HG02870 (cell line): ENCODE measurements at regions not wholly inside any gene's neighbourhood (a gene's known extent, or its start where the extent isn't known, plus 50 kb on each side); places are given as distances from the start of the nearest gene placed in this dataset.

Experiments used
- ATAC-seq: cut with Tn5 transposase; IDR thresholded peaks from one replicate; pipeline ENCODE4 v1.9.1; 2021; ENCODE audit warnings: mild to moderate bottlenecking, moderate library complexity; ENCODE audit not compliant: unreplicated experiment

GRCh38 chr2:47315475-47315874, 53.6 kb upstream of the EPCAM start:
- no peak for ATAC-seq

- ATAC-seq: no peak
Measured at GRCh38 chr2:47313728-47314127, 55.4 kb upstream of the EPCAM start.

DNA sequence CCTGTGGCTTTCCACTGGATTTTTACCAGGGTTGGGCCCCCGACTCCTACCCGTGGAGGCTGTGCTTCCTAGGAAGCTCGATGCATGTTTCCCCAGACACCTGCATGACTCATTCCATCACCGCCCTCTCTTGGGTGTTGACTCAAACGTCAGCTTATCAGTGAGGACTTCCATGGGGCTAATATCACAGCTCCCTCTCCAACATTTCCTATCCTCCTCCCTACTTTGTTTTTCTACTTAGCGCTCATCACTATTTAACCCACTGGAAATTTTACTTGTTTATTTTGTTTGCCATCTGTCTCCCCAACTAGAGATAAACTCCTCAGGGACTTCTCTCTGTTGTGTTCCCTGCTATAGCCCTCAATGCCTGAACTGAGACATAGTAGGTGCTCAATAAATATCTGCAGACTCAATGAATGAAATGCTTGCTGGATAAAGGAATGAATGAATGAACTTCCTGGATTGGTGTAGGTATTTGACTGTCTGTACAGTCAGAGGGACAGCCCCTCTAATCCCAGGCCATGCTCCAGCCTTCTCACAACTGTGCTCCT, 55.9 kb upstream of the EPCAM start:
- ATAC-seq: no peak

GRCh38 chr2:47312491-47312850, 56.6 kb upstream of the EPCAM start:
- no peak for ATAC-seq

- ATAC-seq: no peak
Measured at GRCh38 chr2:47311764-47312490, 57.2 kb upstream of the EPCAM start.

DNA sequence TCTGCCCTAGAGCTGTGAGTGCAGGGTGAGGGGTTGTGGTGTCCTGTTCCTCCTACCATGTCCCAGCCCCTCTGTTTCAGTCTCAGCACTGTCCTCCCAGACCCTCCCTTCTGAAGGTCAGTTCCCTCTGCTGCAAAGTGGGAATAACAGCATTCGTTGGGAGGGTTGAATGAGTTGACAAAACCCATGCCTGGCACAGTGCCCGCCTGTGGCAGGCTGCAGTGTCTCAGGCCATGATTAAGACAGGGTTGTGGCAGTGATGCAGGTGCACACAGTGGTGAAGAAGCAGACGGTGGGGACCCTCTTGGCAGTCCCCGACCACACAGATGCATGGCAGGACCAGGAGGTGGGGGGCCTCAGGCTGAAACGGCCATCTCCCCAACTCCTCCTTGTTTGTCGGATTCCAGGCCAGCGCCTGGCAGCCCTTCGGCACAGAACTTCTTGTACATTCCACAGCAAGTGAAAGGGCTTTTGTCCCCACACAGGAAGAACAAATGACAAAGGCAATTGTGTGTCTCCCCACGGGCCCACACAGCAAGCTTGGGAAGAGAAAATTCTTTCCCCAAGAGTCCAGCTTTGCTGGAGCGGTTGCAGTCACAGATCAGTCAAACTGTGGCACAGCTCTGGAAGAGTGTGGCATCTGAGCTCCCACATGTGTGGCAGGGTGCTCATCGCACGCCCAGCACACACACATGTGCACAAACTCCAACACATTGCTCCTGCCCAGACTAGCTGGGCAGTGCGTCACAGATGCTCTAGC, 58.1 kb upstream of the EPCAM start:
- ATAC-seq: no peak

- ATAC-seq: peak; percentile 78
Measured at GRCh38 chr2:47309952-47310800, 58.9 kb upstream of the EPCAM start.

DNA sequence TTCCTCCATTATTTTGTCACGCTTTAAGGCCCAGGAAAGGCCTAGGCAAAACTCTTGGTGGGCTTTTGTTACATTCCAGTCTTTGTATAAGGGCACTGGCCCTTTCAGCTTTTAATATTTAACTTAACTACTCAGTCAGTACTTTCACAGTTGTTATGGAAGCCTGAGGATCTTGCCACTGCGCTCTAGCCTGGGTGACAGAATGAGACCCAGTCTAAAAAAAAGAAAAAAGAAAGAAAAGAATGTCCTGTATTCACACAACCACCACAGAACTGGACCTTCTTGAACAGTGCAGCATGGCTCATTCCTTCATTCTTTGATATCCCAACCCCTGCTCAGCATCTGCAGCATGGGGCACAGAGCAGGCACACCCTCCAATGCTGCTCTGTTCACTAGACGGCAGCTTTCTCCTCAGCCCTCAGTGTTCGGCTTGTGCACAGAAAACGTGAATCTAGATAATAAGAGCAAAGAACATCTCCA, 59.6 kb upstream of the EPCAM start:
- ATAC-seq: peak; percentile 1

- no peak for ATAC-seq
Measured at GRCh38 chr2:47307066-47307465, 62.0 kb upstream of the EPCAM start.

GRCh38 chr2:47304654-47305053, 64.5 kb upstream of the EPCAM start:
- ATAC-seq: no peak

- no peak for ATAC-seq
Measured at GRCh38 chr2:47303341-47304148, 65.6 kb upstream of the EPCAM start.

DNA sequence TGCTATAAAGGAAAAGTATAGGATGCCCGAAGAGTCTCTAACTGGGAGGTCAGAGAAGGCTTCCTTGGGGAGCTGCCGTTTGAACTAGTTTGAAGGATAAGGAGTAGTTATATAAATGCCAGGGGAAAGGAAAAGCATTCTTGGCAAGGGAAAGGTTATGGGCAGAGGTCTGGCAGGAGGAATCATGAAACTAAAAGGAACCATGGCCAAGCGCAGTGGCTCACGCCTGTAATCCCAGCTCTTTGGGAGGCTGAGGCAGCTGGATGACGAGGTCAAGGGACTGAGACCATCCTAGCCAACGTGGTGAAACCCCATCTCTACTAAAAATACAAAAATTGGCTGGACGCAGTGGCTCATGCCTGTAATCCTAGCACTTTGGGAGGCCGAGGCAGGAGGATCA, 66.8 kb upstream of the EPCAM start:
- no peak for ATAC-seq

- ATAC-seq: no peak
Measured at GRCh38 chr2:47301731-47302130, 67.4 kb upstream of the EPCAM start.

DNA sequence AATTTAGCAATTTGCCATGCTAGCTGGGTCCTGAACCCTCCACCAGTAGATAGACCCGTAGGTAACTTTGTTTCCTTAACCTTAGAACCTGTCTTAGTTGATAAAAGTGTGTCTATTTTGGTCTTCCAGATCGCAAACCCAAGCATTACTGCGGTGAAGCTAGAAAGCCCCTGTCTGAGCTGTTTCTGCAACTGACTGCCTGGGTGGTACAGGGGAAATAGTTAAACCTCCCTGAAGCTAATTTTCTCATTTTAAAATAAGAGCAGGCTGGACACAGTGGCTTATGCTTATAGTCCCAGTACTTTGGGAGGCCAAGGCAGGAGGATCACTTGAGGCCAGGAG, 67.9 kb upstream of the EPCAM start:
- peak; percentile 76 for ATAC-seq

DNA sequence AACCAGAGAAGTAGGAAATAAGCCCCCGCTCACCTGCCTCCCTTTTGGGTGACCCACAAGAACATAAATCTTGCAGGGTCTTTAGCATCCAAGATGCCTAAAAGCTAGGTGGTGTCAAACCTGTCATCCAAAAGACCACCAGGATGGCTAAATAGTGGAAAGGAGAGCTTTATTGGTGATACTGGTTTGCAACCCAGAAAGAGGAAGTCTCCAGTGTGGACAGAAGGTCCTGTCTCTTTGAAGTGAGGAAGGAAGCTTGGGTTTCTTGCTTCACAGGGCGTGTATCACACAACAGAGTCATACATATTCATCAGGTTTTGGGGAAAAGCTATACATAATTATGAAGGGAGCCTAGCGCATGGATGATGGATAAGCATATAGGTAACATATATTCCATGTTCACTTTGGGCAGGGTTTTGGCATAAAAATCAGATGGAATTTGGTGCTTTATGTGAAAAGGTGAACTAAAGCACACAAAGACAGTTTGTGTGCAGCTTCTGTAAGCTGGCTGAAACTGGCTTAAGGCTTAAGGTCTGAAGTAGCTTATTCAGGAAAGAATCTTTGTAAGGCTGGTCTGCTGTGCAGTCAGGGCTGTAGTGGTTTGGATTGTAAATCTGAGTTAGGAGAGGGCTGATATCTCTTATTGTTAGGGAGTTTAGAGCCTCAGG, 68.4 kb upstream of the EPCAM start:
- ATAC-seq: peak; percentile 72

DNA sequence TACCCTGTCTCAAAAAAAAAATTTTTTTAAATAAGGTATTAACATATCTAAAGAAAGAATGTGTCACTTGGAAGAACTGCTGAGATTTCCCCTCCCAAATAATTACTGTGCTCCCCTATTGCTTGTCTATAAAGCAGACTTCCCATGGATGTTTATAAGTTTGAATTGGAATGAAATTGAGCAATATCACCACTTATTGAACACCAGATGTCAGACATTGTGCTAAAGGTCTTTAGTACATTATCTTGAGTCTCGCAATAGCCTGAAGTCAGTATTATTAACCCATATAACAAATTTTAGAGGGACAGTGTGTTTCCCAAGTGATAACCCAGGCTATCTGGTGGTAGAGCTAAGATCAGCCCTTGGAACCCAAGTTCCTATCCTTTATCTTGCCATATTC, 69.0 kb upstream of the EPCAM start:
- no peak for ATAC-seq

GRCh38 chr2:47299555-47299954, 69.6 kb upstream of the EPCAM start:
- no peak for ATAC-seq

DNA sequence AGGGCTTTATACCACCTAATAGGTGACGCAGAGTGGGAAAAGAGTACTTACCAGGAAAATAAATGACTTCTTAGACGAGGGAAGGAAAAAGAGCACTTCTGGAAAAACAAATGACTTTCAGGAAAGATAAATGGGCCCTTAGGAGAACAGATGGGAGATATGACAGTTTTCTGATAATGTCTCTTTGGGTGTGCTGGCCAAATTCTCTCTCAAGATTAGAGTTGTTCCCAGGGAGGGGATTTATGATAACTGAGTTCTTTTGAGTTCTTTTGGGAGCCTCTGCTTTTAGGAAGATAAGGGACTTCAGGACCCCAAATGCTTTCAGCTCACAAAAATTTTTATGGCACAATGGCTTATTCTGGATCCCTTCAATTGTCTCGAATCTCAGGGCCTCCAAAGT, 70.3 kb upstream of the EPCAM start:
- no peak for ATAC-seq

GRCh38 chr2:47297767-47298425, 71.2 kb upstream of the EPCAM start:
- ATAC-seq: no peak
